Hepatocyte (in vitro differentiated cells): ENCODE measurements at regions not wholly inside any gene's neighbourhood (a gene's known extent, or its start where the extent isn't known, plus 50 kb on each side); places are given as distances from the start of the nearest gene placed in this dataset.

ENCODE experiments used
- DNase-seq: peaks from one replicate; pipeline ENCODE4 v3.0.0-alpha.2; 2016; ENCODE audit warnings: low spot score
- H2AFZ ChIP-seq: fragments of 200-600 bp; sonication (generic); 2 replicates; pipeline ENCODE4 v1.6.0; 2016; ENCODE audit warnings: antibody characterized with exemption, mild to moderate bottlenecking
- H3K27ac ChIP-seq: fragments of 200-600 bp; sonication (generic); 2 replicates; pipeline ENCODE4 v1.5.1; 2016; ENCODE audit warnings: mild to moderate bottlenecking
- H3K27me3 ChIP-seq: fragments of 200-600 bp; sonication (generic); 2 replicates; pipeline ENCODE4 v1.6.1; 2016
- H3K36me3 ChIP-seq: fragments of 200-600 bp; sonication (generic); replicated peaks from 2 replicates; pipeline ENCODE4 v1.5.1; 2016; ENCODE audit warnings: low read depth; ENCODE audit not compliant: insufficient read depth
- H3K4me1 ChIP-seq: fragments of 200-600 bp; sonication (generic); 2 replicates; pipeline ENCODE4 v1.5.1; 2016; ENCODE audit warnings: mild to moderate bottlenecking, moderate library complexity; ENCODE audit not compliant: insufficient read depth
- H3K4me2 ChIP-seq: fragments of 200-600 bp; sonication (generic); 2 replicates; pipeline ENCODE4 v1.6.0; 2016
- H3K4me3 ChIP-seq: fragments of 200-600 bp; sonication (generic); 2 replicates; pipeline ENCODE4 v1.5.1; 2016; ENCODE audit warnings: mild to moderate bottlenecking
- H3K79me2 ChIP-seq: fragments of 200-600 bp; sonication (generic); 2 replicates; pipeline ENCODE4 v1.6.0; 2017; ENCODE audit warnings: mild to moderate bottlenecking
- H3K9me2 ChIP-seq: fragments of 200-600 bp; sonication (generic); replicated peaks from 2 replicates; pipeline ENCODE4 v1.6.0; 2017; ENCODE audit warnings: mild to moderate bottlenecking; ENCODE audit not compliant: insufficient read depth
- H3K9me3 ChIP-seq: fragments of 200-600 bp; sonication (generic); 2 replicates; pipeline ENCODE4 v1.5.1; 2016; ENCODE audit warnings: low read depth, mild to moderate bottlenecking
- H4K20me1 ChIP-seq: fragments of 200-600 bp; sonication (generic); 2 replicates; pipeline ENCODE4 v1.6.0; 2016; ENCODE audit warnings: mild to moderate bottlenecking; ENCODE audit not compliant: insufficient read depth, poor library complexity, severe bottlenecking
- CTCF ChIP-seq: fragments of 200-600 bp; sonication (generic); IDR thresholded peaks from 2 replicates; pipeline ENCODE4 v1.5.1; 2016; ENCODE audit warnings: antibody characterized with exemption, mild to moderate bottlenecking; ENCODE audit not compliant: poor library complexity
- EZH2 ChIP-seq: fragments of 200-600 bp; sonication (generic); IDR thresholded peaks from 2 replicates; pipeline ENCODE4 v1.6.1; 2016; ENCODE audit warnings: antibody characterized with exemption, mild to moderate bottlenecking, borderline replicate concordance
- EZH2phosphoT487 ChIP-seq: fragments of 200-600 bp; sonication (generic); IDR thresholded peaks from one replicate; pipeline ENCODE4 v1.6.1; 2018; ENCODE audit warnings: antibody characterized with exemption, mild to moderate bottlenecking, low read depth, moderate library complexity; ENCODE audit not compliant: unreplicated experiment, severe bottlenecking
- WGBS: methylation state at CpG from one replicate; pipeline ENCODE4 v1.1.6; 2016; ENCODE audit warnings: low lambda C conversion rate; ENCODE audit errors: missing lambda C conversion rate; 5-methylcytosine and 5-hydroxymethylcytosine counted together

- TF ChIP-seq CTCF = no peak
- TF ChIP-seq EZH2phosphoT487 = no peak
- TF ChIP-seq EZH2 = no peak
- H3K9me2 ChIP-seq = no peaks in the 10 kb centered on the region
- no peak for DNase-seq
- no peak overlapping the region for H3K4me3 ChIP-seq
- no peak overlapping the region for H2AFZ ChIP-seq
- H4K20me1 ChIP-seq = no peaks in the 10 kb centered on the region
- no peaks in the 10 kb centered on the region for H3K36me3 ChIP-seq
- 77% methylated on average over 3 of the region's 3 CpGs for WGBS
- no peaks in the 10 kb centered on the region for H3K9me3 ChIP-seq
- H3K4me2 ChIP-seq = no peak overlapping the region
- no peak overlapping the region for H3K27ac ChIP-seq
- no peaks in the 10 kb centered on the region for H3K27me3 ChIP-seq
- no peaks in the 10 kb centered on the region for H3K4me1 ChIP-seq
- H3K79me2 ChIP-seq = no peaks in the 10 kb centered on the region
These were observed 165.2 kb upstream of the DOCK10 start for GRCh38 chr2:225207471-225207870.

DNA sequence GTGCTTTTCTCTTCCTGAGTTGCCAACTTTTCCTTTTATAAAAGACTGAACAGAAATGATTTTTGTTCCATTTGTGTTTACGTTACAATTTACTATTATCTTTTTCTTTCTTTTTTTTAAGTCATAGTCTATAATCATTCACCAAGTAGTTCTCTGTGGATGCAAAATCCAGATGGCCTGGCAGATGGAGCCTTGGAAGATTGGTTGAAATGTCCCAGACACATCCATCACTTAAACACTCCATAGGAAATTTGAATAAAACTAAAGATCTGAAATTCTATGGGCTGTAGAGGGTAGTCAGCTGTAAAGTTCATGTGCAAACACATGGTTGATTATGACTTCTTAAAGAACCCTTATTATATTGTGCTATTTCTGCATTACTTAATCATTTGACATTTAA lies 164.8 kb upstream of the DOCK10 start:
- WGBS = 80% methylated on average over 1 of the region's 1 CpG
- TF ChIP-seq EZH2phosphoT487 (no peak), CTCF (no peak), EZH2 (no peak)
- no peak for DNase-seq
- Histone ChIP-seq H3K27me3 (no peaks in the 10 kb centered on the region), H3K4me1 (no peaks in the 10 kb centered on the region), H3K36me3 (no peaks in the 10 kb centered on the region), H2AFZ (no peak overlapping the region), H3K4me3 (no peak overlapping the region), H4K20me1 (no peaks in the 10 kb centered on the region), H3K4me2 (no peak overlapping the region), H3K27ac (no peak overlapping the region), H3K9me2 (no peaks in the 10 kb centered on the region), H3K79me2 (no peaks in the 10 kb centered on the region), H3K9me3 (no peaks in the 10 kb centered on the region)

GRCh38 chr2:225196579-225196978 lies 154.3 kb upstream of the DOCK10 start:
- H4K20me1 ChIP-seq = no peaks in the 10 kb centered on the region
- no peak for DNase-seq
- H3K4me2 ChIP-seq = no peak overlapping the region
- 96% methylated on average over 1 of the region's 1 CpG for WGBS
- H3K79me2 ChIP-seq = no peaks in the 10 kb centered on the region
- no peak overlapping the region for H3K27ac ChIP-seq
- H3K36me3 ChIP-seq = no peaks in the 10 kb centered on the region
- H3K9me2 ChIP-seq = no peaks in the 10 kb centered on the region
- no peak overlapping the region for H3K4me3 ChIP-seq
- no peak for TF ChIP-seq EZH2phosphoT487
- no peak for TF ChIP-seq EZH2
- no peak for TF ChIP-seq CTCF
- no peaks in the 10 kb centered on the region for H3K4me1 ChIP-seq
- H3K27me3 ChIP-seq = no peaks in the 10 kb centered on the region
- no peak overlapping the region for H2AFZ ChIP-seq
- no peaks in the 10 kb centered on the region for H3K9me3 ChIP-seq

GRCh38 chr2:225192869-225193268 lies 150.6 kb upstream of the DOCK10 start:
- no peak overlapping the region for H3K4me3 ChIP-seq
- H3K9me3 ChIP-seq = no peaks in the 10 kb centered on the region
- H4K20me1 ChIP-seq = no peaks in the 10 kb centered on the region
- no peak overlapping the region for H3K27ac ChIP-seq
- DNase-seq = no peak
- no peaks in the 10 kb centered on the region for H3K79me2 ChIP-seq
- H3K9me2 ChIP-seq = no peaks in the 10 kb centered on the region
- H3K4me2 ChIP-seq = no peak overlapping the region
- TF ChIP-seq EZH2 (no peak), EZH2phosphoT487 (no peak), CTCF (no peak)
- 93% methylated on average over 3 of the region's 3 CpGs for WGBS
- no peak overlapping the region for H2AFZ ChIP-seq
- H3K4me1 ChIP-seq = no peaks in the 10 kb centered on the region
- H3K27me3 ChIP-seq = peaks cover 6% of the 10 kb centered on the region
- no peaks in the 10 kb centered on the region for H3K36me3 ChIP-seq
